ENCODE measurements at regions not wholly inside any gene's neighbourhood (a gene's known extent, or its start where the extent isn't known, plus 50 kb on each side); places are given as distances from the start of the nearest gene placed in this dataset.

GRCh38 chr22:23511627-23512347 is 68.3 kb downstream of the IGLL1 start:
- Histone ChIP-seq H3K27ac (ENCODE audit: low read depth, low read length, poor library complexity, severe bottlenecking) (peak overlapping the region; percentile 91), H3K27me3 (ENCODE audit: insufficient read depth, low read length) (no peaks in the 10 kb centered on the region), H3K4me2 (ENCODE audit: low read length) (no peak overlapping the region), H3K79me2 (ENCODE audit: insufficient read depth, low read length) (no peaks in the 10 kb centered on the region), H3K9me2 (ENCODE audit: low read depth, low read length) (no peaks in the 10 kb centered on the region), H3K9ac (ENCODE audit: low read length) (peak overlapping the region; percentile 29; the same call in 1 of the 2 replicates), H3K9me3 (ENCODE audit: low read length) (no peaks in the 10 kb centered on the region), H3K4me1 (ENCODE audit: insufficient read depth, low read length, severe bottlenecking) (peaks cover 53% of the 10 kb centered on the region), H3K36me3 (ENCODE audit: insufficient read depth, low read length) (no peaks in the 10 kb centered on the region), H3K4me3 (ENCODE audit: low read depth, low read length, poor library complexity, severe bottlenecking) (peak overlapping the region; percentile 21), H4K20me1 (ENCODE audit: insufficient read depth, low read length) (no peaks in the 10 kb centered on the region), H2AFZ (ENCODE audit: low read length) (no peak overlapping the region), H3F3A (ENCODE audit: insufficient read depth, low read length) (no peaks in the 10 kb centered on the region)
- no peak for TF ChIP-seq CTCF (IDR thresholded peaks at IDR 0.05; ENCODE audit: low read length)
- TF ChIP-seq EZH2 (IDR thresholded peaks at IDR 0.05; ENCODE audit: borderline replicate concordance, low read length), result no peak

- Histone ChIP-seq H3K79me2 (ENCODE audit: insufficient read depth, low read length) (no peaks in the 10 kb centered on the region), H3K4me1 (ENCODE audit: insufficient read depth, low read length, severe bottlenecking) (peaks cover 48% of the 10 kb centered on the region), H3K9ac (ENCODE audit: low read length) (no peak overlapping the region), H4K20me1 (ENCODE audit: insufficient read depth, low read length) (no peaks in the 10 kb centered on the region), H3F3A (ENCODE audit: insufficient read depth, low read length) (no peaks in the 10 kb centered on the region), H3K27ac (ENCODE audit: low read depth, low read length, poor library complexity, severe bottlenecking) (peak overlapping the region; percentile 91), H3K27me3 (ENCODE audit: insufficient read depth, low read length) (no peaks in the 10 kb centered on the region), H3K9me3 (ENCODE audit: low read length) (no peaks in the 10 kb centered on the region), H3K9me2 (ENCODE audit: low read depth, low read length) (no peaks in the 10 kb centered on the region), H3K4me3 (ENCODE audit: low read depth, low read length, poor library complexity, severe bottlenecking) (no peak overlapping the region), H2AFZ (ENCODE audit: low read length) (no peak overlapping the region), H3K36me3 (ENCODE audit: insufficient read depth, low read length) (no peaks in the 10 kb centered on the region), H3K4me2 (ENCODE audit: low read length) (no peak overlapping the region)
- TF ChIP-seq CTCF (IDR thresholded peaks at IDR 0.05; ENCODE audit: low read length) (no peak), EZH2 (IDR thresholded peaks at IDR 0.05; ENCODE audit: borderline replicate concordance, low read length) (no peak)
Measured at GRCh38 chr22:23509571-23510302, 70.4 kb downstream of the IGLL1 start.

- no peaks in the 10 kb centered on the region for H3F3A ChIP-seq (ENCODE audit: insufficient read depth, low read length)
- TF ChIP-seq EZH2 (IDR thresholded peaks at IDR 0.05; ENCODE audit: borderline replicate concordance, low read length) (no peak), CTCF (IDR thresholded peaks at IDR 0.05; ENCODE audit: low read length) (no peak)
- H3K36me3 ChIP-seq (ENCODE audit: insufficient read depth, low read length), result no peaks in the 10 kb centered on the region
- H4K20me1 ChIP-seq (ENCODE audit: insufficient read depth, low read length), result no peaks in the 10 kb centered on the region
- H3K9me2 ChIP-seq (ENCODE audit: low read depth, low read length), result no peaks in the 10 kb centered on the region
- peaks cover 7% of the 10 kb centered on the region for H3K4me1 ChIP-seq (ENCODE audit: insufficient read depth, low read length, severe bottlenecking)
- H3K9ac ChIP-seq (ENCODE audit: low read length), result no peak overlapping the region
- H3K79me2 ChIP-seq (ENCODE audit: insufficient read depth, low read length), result no peaks in the 10 kb centered on the region
- H3K9me3 ChIP-seq (ENCODE audit: low read length), result no peaks in the 10 kb centered on the region
- no peak overlapping the region for H3K4me2 ChIP-seq (ENCODE audit: low read length)
- no peak overlapping the region for H3K4me3 ChIP-seq (ENCODE audit: low read depth, low read length, poor library complexity, severe bottlenecking)
- no peak overlapping the region for H3K27ac ChIP-seq (ENCODE audit: low read depth, low read length, poor library complexity, severe bottlenecking)
- H3K27me3 ChIP-seq (ENCODE audit: insufficient read depth, low read length), result no peaks in the 10 kb centered on the region
- H2AFZ ChIP-seq (ENCODE audit: low read length), result no peak overlapping the region
Measured at GRCh38 chr22:23504516-23504915, 75.6 kb downstream of the IGLL1 start.

All from OCI-LY1 (cell line).